ENCODE measurements at regions not wholly inside any gene's neighbourhood (a gene's known extent, or its start where the extent isn't known, plus 50 kb on each side); places are given as distances from the start of the nearest gene placed in this dataset.

- H3K9ac ChIP-seq (ENCODE audit: low read length), result no peak overlapping the region
- no peak overlapping the region for H3K14ac ChIP-seq (ENCODE audit: low read length)
- no peaks in the 10 kb centered on the region for H3K4me1 ChIP-seq (ENCODE audit: control insufficient read depth in 1 of 2, insufficient read depth in 2 of 2, low read length in 2 of 2)
- no peak overlapping the region for H2AFZ ChIP-seq (ENCODE audit: insufficient read depth, low read length, poor library complexity)
- no peak overlapping the region for H2AK5ac ChIP-seq (ENCODE audit: low read length)
- H3K18ac ChIP-seq (ENCODE audit: low read length), result no peak overlapping the region
- no CpG with 5 or more reads among the region's 7 CpGs for WGBS (ENCODE audit: extremely low coverage, insufficient coverage, insufficient read length)
- no peak overlapping the region for H4K91ac ChIP-seq (ENCODE audit: low read depth, low read length)
- no peak overlapping the region for H3K27ac ChIP-seq (ENCODE audit: low read depth, low read length)
- no peak overlapping the region for H2BK5ac ChIP-seq (ENCODE audit: low read depth, low read length, poor library complexity)
- no peaks in the 10 kb centered on the region for H3K79me2 ChIP-seq (ENCODE audit: control insufficient read depth, insufficient read depth, low read length, poor library complexity)
- no peaks in the 10 kb centered on the region for H3K36me3 ChIP-seq (ENCODE audit: control insufficient read depth in 1 of 2, insufficient read depth in 2 of 2, low read length in 2 of 2)
- no peak for DNase-seq
- H4K8ac ChIP-seq (ENCODE audit: low read depth, low read length), result no peak overlapping the region
- H3K4me2 ChIP-seq (ENCODE audit: low read length), result no peak overlapping the region
- no peak overlapping the region for H3K4me3 ChIP-seq (ENCODE audit: low read depth, low read length)
- no peak overlapping the region for H2BK12ac ChIP-seq (ENCODE audit: low read length)
- no peaks in the 10 kb centered on the region for H3K9me3 ChIP-seq (ENCODE audit: insufficient read depth, low read depth, low read length)
- H3K79me1 ChIP-seq (ENCODE audit: low read length), result no peaks in the 10 kb centered on the region
- no peak overlapping the region for H2BK120ac ChIP-seq (ENCODE audit: insufficient read depth, low read length, poor library complexity)
- no peak overlapping the region for H4K12ac ChIP-seq (ENCODE audit: low read depth, low read length)
- no peak overlapping the region for H3K4ac ChIP-seq (ENCODE audit: low read depth, low read length)
- no peak overlapping the region for H3K23ac ChIP-seq (ENCODE audit: low read length)
- no peaks in the 10 kb centered on the region for H3K27me3 ChIP-seq (ENCODE audit: insufficient read depth, low read length)
These were observed 239.3 kb downstream of the C4orf33 start for GRCh38 chr4:129335276-129335675.

GRCh38 chr4:129335818-129336217 is 239.9 kb downstream of the C4orf33 start:
- no peak overlapping the region for H3K4me3 ChIP-seq (ENCODE audit: low read depth, low read length)
- no peak overlapping the region for H3K9ac ChIP-seq (ENCODE audit: low read length)
- H2AFZ ChIP-seq (ENCODE audit: insufficient read depth, low read length, poor library complexity), result no peak overlapping the region
- H4K12ac ChIP-seq (ENCODE audit: low read depth, low read length), result no peak overlapping the region
- no peak overlapping the region for H3K4ac ChIP-seq (ENCODE audit: low read depth, low read length)
- H3K14ac ChIP-seq (ENCODE audit: low read length), result no peak overlapping the region
- H4K91ac ChIP-seq (ENCODE audit: low read depth, low read length), result no peak overlapping the region
- H3K4me2 ChIP-seq (ENCODE audit: low read length), result no peak overlapping the region
- no peak overlapping the region for H2BK120ac ChIP-seq (ENCODE audit: insufficient read depth, low read length, poor library complexity)
- no peak overlapping the region for H3K18ac ChIP-seq (ENCODE audit: low read length)
- no peaks in the 10 kb centered on the region for H3K4me1 ChIP-seq (ENCODE audit: control insufficient read depth in 1 of 2, insufficient read depth in 2 of 2, low read length in 2 of 2)
- H3K27me3 ChIP-seq (ENCODE audit: insufficient read depth, low read length), result no peaks in the 10 kb centered on the region
- no peaks in the 10 kb centered on the region for H3K79me2 ChIP-seq (ENCODE audit: control insufficient read depth, insufficient read depth, low read length, poor library complexity)
- no peak overlapping the region for H4K8ac ChIP-seq (ENCODE audit: low read depth, low read length)
- H3K9me3 ChIP-seq (ENCODE audit: insufficient read depth, low read depth, low read length), result no peaks in the 10 kb centered on the region
- no peak overlapping the region for H2BK12ac ChIP-seq (ENCODE audit: low read length)
- no peak overlapping the region for H3K23ac ChIP-seq (ENCODE audit: low read length)
- DNase-seq, result no peak
- H3K36me3 ChIP-seq (ENCODE audit: control insufficient read depth in 1 of 2, insufficient read depth in 2 of 2, low read length in 2 of 2), result no peaks in the 10 kb centered on the region
- H2BK5ac ChIP-seq (ENCODE audit: low read depth, low read length, poor library complexity), result no peak overlapping the region
- WGBS (ENCODE audit: extremely low coverage, insufficient coverage, insufficient read length), result no CpG with 5 or more reads among the region's 5 CpGs
- H3K27ac ChIP-seq (ENCODE audit: low read depth, low read length), result no peak overlapping the region
- H2AK5ac ChIP-seq (ENCODE audit: low read length), result no peak overlapping the region
- no peaks in the 10 kb centered on the region for H3K79me1 ChIP-seq (ENCODE audit: low read length)

GRCh38 chr4:129336457-129337227 is 240.7 kb downstream of the C4orf33 start:
- H3K27me3 ChIP-seq (ENCODE audit: insufficient read depth, low read length), result no peaks in the 10 kb centered on the region
- no peak overlapping the region for H3K4me2 ChIP-seq (ENCODE audit: low read length)
- no peaks in the 10 kb centered on the region for H3K79me2 ChIP-seq (ENCODE audit: control insufficient read depth, insufficient read depth, low read length, poor library complexity)
- H3K14ac ChIP-seq (ENCODE audit: low read length), result no peak overlapping the region
- H4K8ac ChIP-seq (ENCODE audit: low read depth, low read length), result no peak overlapping the region
- H4K12ac ChIP-seq (ENCODE audit: low read depth, low read length), result no peak overlapping the region
- WGBS (ENCODE audit: extremely low coverage, insufficient coverage, insufficient read length), result no CpG with 5 or more reads among the region's 4 CpGs
- no peak overlapping the region for H2BK12ac ChIP-seq (ENCODE audit: low read length)
- no peaks in the 10 kb centered on the region for H3K4me1 ChIP-seq (ENCODE audit: control insufficient read depth in 1 of 2, insufficient read depth in 2 of 2, low read length in 2 of 2)
- no peak overlapping the region for H4K91ac ChIP-seq (ENCODE audit: low read depth, low read length)
- H2AK5ac ChIP-seq (ENCODE audit: low read length), result no peak overlapping the region
- H3K27ac ChIP-seq (ENCODE audit: low read depth, low read length), result no peak overlapping the region
- no peaks in the 10 kb centered on the region for H3K9me3 ChIP-seq (ENCODE audit: insufficient read depth, low read depth, low read length)
- H3K36me3 ChIP-seq (ENCODE audit: control insufficient read depth in 1 of 2, insufficient read depth in 2 of 2, low read length in 2 of 2), result no peaks in the 10 kb centered on the region
- no peak overlapping the region for H3K4me3 ChIP-seq (ENCODE audit: low read depth, low read length)
- H2BK120ac ChIP-seq (ENCODE audit: insufficient read depth, low read length, poor library complexity), result no peak overlapping the region
- H3K4ac ChIP-seq (ENCODE audit: low read depth, low read length), result no peak overlapping the region
- no peak overlapping the region for H3K23ac ChIP-seq (ENCODE audit: low read length)
- no peaks in the 10 kb centered on the region for H3K79me1 ChIP-seq (ENCODE audit: low read length)
- no peak overlapping the region for H3K18ac ChIP-seq (ENCODE audit: low read length)
- DNase-seq, result no peak
- H2BK5ac ChIP-seq (ENCODE audit: low read depth, low read length, poor library complexity), result no peak overlapping the region
- no peak overlapping the region for H3K9ac ChIP-seq (ENCODE audit: low read length)
- no peak overlapping the region for H2AFZ ChIP-seq (ENCODE audit: insufficient read depth, low read length, poor library complexity)

- H3K4ac ChIP-seq (ENCODE audit: low read depth, low read length), result no peak overlapping the region
- H2BK120ac ChIP-seq (ENCODE audit: insufficient read depth, low read length, poor library complexity), result no peak overlapping the region
- no CpG with 5 or more reads among the region's 4 CpGs for WGBS (ENCODE audit: extremely low coverage, insufficient coverage, insufficient read length)
- H2BK12ac ChIP-seq (ENCODE audit: low read length), result no peak overlapping the region
- no peak overlapping the region for H3K4me2 ChIP-seq (ENCODE audit: low read length)
- no peak overlapping the region for H3K9ac ChIP-seq (ENCODE audit: low read length)
- H3K4me1 ChIP-seq (ENCODE audit: control insufficient read depth in 1 of 2, insufficient read depth in 2 of 2, low read length in 2 of 2), result no peaks in the 10 kb centered on the region
- no peak overlapping the region for H4K12ac ChIP-seq (ENCODE audit: low read depth, low read length)
- no peak overlapping the region for H2AFZ ChIP-seq (ENCODE audit: insufficient read depth, low read length, poor library complexity)
- H3K18ac ChIP-seq (ENCODE audit: low read length), result no peak overlapping the region
- H2BK5ac ChIP-seq (ENCODE audit: low read depth, low read length, poor library complexity), result no peak overlapping the region
- no peak overlapping the region for H3K23ac ChIP-seq (ENCODE audit: low read length)
- no peak overlapping the region for H3K14ac ChIP-seq (ENCODE audit: low read length)
- no peaks in the 10 kb centered on the region for H3K79me1 ChIP-seq (ENCODE audit: low read length)
- H3K79me2 ChIP-seq (ENCODE audit: control insufficient read depth, insufficient read depth, low read length, poor library complexity), result no peaks in the 10 kb centered on the region
- no peak for DNase-seq
- H3K27me3 ChIP-seq (ENCODE audit: insufficient read depth, low read length), result no peaks in the 10 kb centered on the region
- no peaks in the 10 kb centered on the region for H3K9me3 ChIP-seq (ENCODE audit: insufficient read depth, low read depth, low read length)
- no peak overlapping the region for H4K8ac ChIP-seq (ENCODE audit: low read depth, low read length)
- H4K91ac ChIP-seq (ENCODE audit: low read depth, low read length), result no peak overlapping the region
- H2AK5ac ChIP-seq (ENCODE audit: low read length), result no peak overlapping the region
- no peak overlapping the region for H3K4me3 ChIP-seq (ENCODE audit: low read depth, low read length)
- H3K36me3 ChIP-seq (ENCODE audit: control insufficient read depth in 1 of 2, insufficient read depth in 2 of 2, low read length in 2 of 2), result no peaks in the 10 kb centered on the region
- H3K27ac ChIP-seq (ENCODE audit: low read depth, low read length), result no peak overlapping the region
These were observed 241.3 kb downstream of the C4orf33 start for GRCh38 chr4:129337228-129337620.
